Colonic mucosa (tissue), 4 donors: ENCODE measurements at regions not wholly inside any gene's neighbourhood (a gene's known extent, or its start where the extent isn't known, plus 50 kb on each side); places are given as distances from the start of the nearest gene placed in this dataset.
"Not testable (repeated sequence)": the region's sequence is repeated elsewhere in the genome, so short reads cannot be mapped to it uniquely, and the experiment has no call there.

ENCODE experiments used
- DNase-seq: peaks from one replicate; pipeline ENCODE4 v3.0.0-alpha.2; 2020
- H3K27ac ChIP-seq: fragments of 200-600 bp; one replicate; pipeline ENCODE4 v1.8.0; 2021
- H3K27me3 ChIP-seq: fragments of 200-600 bp; one replicate; pipeline ENCODE4 v1.8.0; 2021
- H3K36me3 ChIP-seq: fragments of 200-600 bp; one replicate; pipeline ENCODE4 v1.8.0; 2021
- H3K4me1 ChIP-seq: fragments of 200-600 bp; one replicate; pipeline ENCODE4 v1.8.0; 2021; ENCODE audit warnings: mild to moderate bottlenecking
- H3K4me3 ChIP-seq: fragments of 200-600 bp; one replicate; pipeline ENCODE4 v1.8.0; 2021
- H3K9ac ChIP-seq, 2 donors: one replicate each; pipeline ENCODE4 v1.7.0; 2013; ENCODE audit warnings: control low read depth in 2 of 2, low read depth in 2 of 2, low read length in 2 of 2
- H3K9me3 ChIP-seq: fragments of 200-600 bp; one replicate; pipeline ENCODE4 v1.8.0; 2021
- CTCF ChIP-seq: fragments of 200-600 bp; IDR thresholded peaks from one replicate; pipeline ENCODE4 v1.8.0; 2022; ENCODE audit warnings: antibody characterized with exemption, mild to moderate bottlenecking
- intact Hi-C: fragments of 100-400 bp; cut with DNase I; formaldehyde crosslinking; loops from one replicate; pipeline ENCODE4 v1.14.1; 2022
- donor health status: healthy.
- donor health status: DM: no; HTN: no; CAD: no.
- donor health status: DM: no; HTN: no; CAD: no.

GRCh38 chr10:80713398-80713928 lies 175.8 kb downstream of the SH2D4B start:
- Histone ChIP-seq H3K9me3 (no peaks in the 10 kb centered on the region), H3K27me3 (no peaks in the 10 kb centered on the region), H3K27ac (no peak overlapping the region), H3K4me3 (no peak overlapping the region), H3K4me1 (no peaks in the 10 kb centered on the region), H3K36me3 (no peaks in the 10 kb centered on the region), H3K9ac (no peak overlapping the region)
- intact Hi-C loops, result no loop called here
- no peak for DNase-seq
- TF ChIP-seq CTCF, result no peak

- no peak for DNase-seq
- H3K27ac ChIP-seq, result no peak overlapping the region
- H3K36me3 ChIP-seq, result no peaks in the 10 kb centered on the region
- no peak overlapping the region for H3K4me3 ChIP-seq
- no peaks in the 10 kb centered on the region for H3K4me1 ChIP-seq
- no peak overlapping the region for H3K9ac ChIP-seq
- no peaks in the 10 kb centered on the region for H3K9me3 ChIP-seq
- no peak for TF ChIP-seq CTCF
- intact Hi-C loops, result no loop called here
- no peaks in the 10 kb centered on the region for H3K27me3 ChIP-seq
Measured at GRCh38 chr10:80714566-80714965, 176.9 kb downstream of the SH2D4B start.

- intact Hi-C loops, result no loop called here
- Histone ChIP-seq H3K4me3 (no peak overlapping the region), H3K27ac (no peak overlapping the region), H3K27me3 (no peaks in the 10 kb centered on the region), H3K36me3 (no peaks in the 10 kb centered on the region), H3K9ac (no peak overlapping the region), H3K4me1 (no peaks in the 10 kb centered on the region), H3K9me3 (no peaks in the 10 kb centered on the region)
- TF ChIP-seq CTCF, result no peak
- DNase-seq, result no peak
Measured at GRCh38 chr10:80718024-80718423, 180.3 kb downstream of the SH2D4B start.

GRCh38 chr10:80719935-80720334 lies 182.2 kb downstream of the SH2D4B start:
- no peak for DNase-seq
- Histone ChIP-seq H3K4me1 (no peaks in the 10 kb centered on the region), H3K9me3 (no peaks in the 10 kb centered on the region), H3K36me3 (no peaks in the 10 kb centered on the region), H3K4me3 (no peak overlapping the region), H3K27ac (no peak overlapping the region), H3K9ac (no peak overlapping the region), H3K27me3 (no peaks in the 10 kb centered on the region)
- no peak for TF ChIP-seq CTCF
- intact Hi-C loops, result no loop called here

- no peak for DNase-seq
- no peaks in the 10 kb centered on the region for H3K4me1 ChIP-seq
- no peaks in the 10 kb centered on the region for H3K9me3 ChIP-seq
- intact Hi-C loops, result no loop called here
- no peak overlapping the region for H3K27ac ChIP-seq
- no peak for TF ChIP-seq CTCF
- no peak overlapping the region for H3K9ac ChIP-seq
- H3K27me3 ChIP-seq, result no peaks in the 10 kb centered on the region
- no peak overlapping the region for H3K4me3 ChIP-seq
- no peaks in the 10 kb centered on the region for H3K36me3 ChIP-seq
Measured at GRCh38 chr10:80720549-80720948, 182.8 kb downstream of the SH2D4B start.

- DNase-seq, H3K9ac ChIP-seq, H3K27me3 ChIP-seq, H3K27ac ChIP-seq, H3K4me3 ChIP-seq, H3K4me1 ChIP-seq, H3K36me3 ChIP-seq, intact Hi-C loops, H3K9me3 ChIP-seq: not testable (repeated sequence)
Measured at GRCh38 chr10:80728354-80728753, 190.7 kb downstream of the SH2D4B start.
